Choroid plexus epithelial cell (primary cell): ENCODE measurements at regions not wholly inside any gene's neighbourhood (a gene's known extent, or its start where the extent isn't known, plus 50 kb on each side); places are given as distances from the start of the nearest gene placed in this dataset.
"Not testable (repeated sequence)": the region's sequence is repeated elsewhere in the genome, so short reads cannot be mapped to it uniquely, and the experiment has no call there.

ENCODE experiments used
- DNase-seq: peaks from one replicate; pipeline ENCODE4 v3.0.0-alpha.2; 2010; ENCODE audit warnings: low read depth
- H3K4me3 ChIP-seq: 2 replicates; pipeline ENCODE4 v1.5.1; 2011; ENCODE audit warnings: low read depth, mild to moderate bottlenecking, control low read depth, low read length, moderate library complexity
- TF ChIP-seq, protein P1 (sequence below): conservative IDR thresholded peaks from 2 replicates; pipeline ENCODE4 v1.5.1; 2011; ENCODE audit warnings: low read depth, mild to moderate bottlenecking, control low read depth, inconsistent platforms, low read length, moderate library complexity

DNA sequence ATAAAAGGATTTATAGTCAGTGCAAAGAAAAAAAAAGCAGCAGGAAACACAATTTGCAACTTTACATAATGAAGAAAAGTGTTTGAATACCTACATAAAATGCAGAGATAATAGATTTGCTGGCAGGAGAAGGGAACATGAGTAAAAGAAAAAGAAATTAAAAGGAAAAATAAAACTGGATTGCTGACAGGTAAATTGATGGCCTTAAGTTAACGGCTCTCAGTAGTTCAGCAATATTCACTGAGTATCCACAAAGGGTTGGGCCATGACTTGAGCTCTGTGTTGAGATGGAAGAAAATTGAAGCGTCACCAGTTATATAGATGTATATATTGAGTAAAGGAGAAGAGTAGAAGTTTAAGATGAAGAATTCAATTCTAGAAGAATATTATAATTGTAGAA, 330.1 kb upstream of the VCX start:
- no peak overlapping the region for H3K4me3 ChIP-seq
- no peak for DNase-seq
- TF ChIP-seq, protein P1, sequence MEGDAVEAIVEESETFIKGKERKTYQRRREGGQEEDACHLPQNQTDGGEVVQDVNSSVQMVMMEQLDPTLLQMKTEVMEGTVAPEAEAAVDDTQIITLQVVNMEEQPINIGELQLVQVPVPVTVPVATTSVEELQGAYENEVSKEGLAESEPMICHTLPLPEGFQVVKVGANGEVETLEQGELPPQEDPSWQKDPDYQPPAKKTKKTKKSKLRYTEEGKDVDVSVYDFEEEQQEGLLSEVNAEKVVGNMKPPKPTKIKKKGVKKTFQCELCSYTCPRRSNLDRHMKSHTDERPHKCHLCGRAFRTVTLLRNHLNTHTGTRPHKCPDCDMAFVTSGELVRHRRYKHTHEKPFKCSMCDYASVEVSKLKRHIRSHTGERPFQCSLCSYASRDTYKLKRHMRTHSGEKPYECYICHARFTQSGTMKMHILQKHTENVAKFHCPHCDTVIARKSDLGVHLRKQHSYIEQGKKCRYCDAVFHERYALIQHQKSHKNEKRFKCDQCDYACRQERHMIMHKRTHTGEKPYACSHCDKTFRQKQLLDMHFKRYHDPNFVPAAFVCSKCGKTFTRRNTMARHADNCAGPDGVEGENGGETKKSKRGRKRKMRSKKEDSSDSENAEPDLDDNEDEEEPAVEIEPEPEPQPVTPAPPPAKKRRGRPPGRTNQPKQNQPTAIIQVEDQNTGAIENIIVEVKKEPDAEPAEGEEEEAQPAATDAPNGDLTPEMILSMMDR = no peak

DNA sequence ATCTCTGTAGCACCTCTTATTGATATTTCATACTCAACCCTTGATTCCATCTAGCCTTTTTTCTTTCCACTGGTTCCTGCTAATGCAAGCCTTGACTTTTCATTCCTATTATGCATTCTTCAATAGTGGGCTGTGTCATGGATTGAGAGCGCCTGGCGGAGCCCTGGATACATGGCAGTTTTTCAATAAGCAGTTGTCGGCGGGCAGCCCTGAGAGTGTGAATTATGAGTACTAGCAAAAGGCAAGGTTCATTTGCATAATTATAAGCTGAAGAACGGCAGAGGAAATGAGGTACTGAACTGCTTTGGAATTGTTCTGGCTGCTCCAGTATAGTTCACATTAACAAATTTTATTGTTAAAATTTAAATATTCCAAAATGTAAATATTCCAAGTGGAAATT, 339.7 kb upstream of the VCX start:
- no peak overlapping the region for H3K4me3 ChIP-seq
- DNase-seq = no peak
- TF ChIP-seq, protein P1 = no peak

DNA sequence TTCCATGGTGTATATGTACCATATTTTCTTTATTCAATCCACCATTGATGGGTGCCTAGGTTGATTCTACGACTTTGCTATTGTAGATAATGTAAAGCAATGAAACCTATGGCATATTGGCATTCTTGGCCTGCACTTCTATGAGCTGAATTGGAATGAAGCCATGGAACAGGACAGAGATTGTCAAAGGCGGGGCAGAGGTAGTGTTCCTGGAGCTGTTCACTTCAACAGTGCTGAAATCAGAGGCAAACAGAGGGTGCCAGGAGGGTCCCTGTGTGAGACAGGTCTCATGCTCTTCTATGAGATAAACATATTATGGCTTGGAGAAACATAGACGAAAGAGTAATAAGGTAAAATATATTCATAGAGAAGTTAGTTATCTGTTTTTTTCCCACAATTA, 342.6 kb upstream of the VCX start:
- TF ChIP-seq, protein P1 = no peak
- H3K4me3 ChIP-seq = no peak overlapping the region
- DNase-seq = no peak

DNA sequence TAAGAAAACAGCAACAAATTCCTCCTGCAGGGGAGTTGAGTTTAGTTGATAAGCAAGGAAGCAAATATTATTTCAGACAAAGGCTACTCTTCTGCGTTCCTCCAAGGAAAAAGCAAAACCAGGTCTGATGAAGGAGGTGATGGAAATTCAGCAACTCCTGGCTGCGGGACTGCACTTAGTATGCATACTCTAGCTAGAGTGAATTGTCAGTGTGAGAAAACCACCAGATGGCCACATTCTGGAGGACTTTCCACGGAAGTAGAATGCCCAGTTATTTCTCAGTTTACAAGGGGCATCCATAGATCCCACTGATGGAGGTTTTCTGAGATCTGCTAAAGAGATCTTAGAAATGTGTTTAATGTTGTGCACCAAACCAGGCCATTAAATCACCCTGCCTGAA, 338.6 kb upstream of the PUDP start:
- TF ChIP-seq, protein P1 = no peak

DNA sequence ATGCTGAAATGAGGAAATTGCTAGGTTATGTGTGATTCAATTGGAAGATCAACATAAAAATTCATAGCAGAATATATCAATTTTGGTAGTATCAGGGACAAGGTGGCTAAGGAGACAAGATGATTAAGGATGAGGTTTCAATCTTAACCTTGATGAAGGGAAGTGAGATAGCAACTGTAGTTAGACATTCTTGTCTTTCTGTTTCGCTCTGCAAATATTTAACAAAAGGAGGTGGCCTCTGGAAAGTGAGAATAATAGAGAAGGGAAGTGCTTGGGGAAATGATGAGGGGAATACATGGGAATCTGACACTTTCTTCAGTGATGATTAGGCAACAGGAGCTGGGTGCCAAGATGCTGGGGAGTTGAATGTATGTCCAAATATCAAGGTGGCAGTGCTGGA, 337.1 kb upstream of the PUDP start:
- DNase-seq = no peak
- TF ChIP-seq, protein P1 = no peak

More for the DNA sequence above, 338.6 kb upstream of the PUDP start:
- no peak for DNase-seq
- no peak overlapping the region for H3K4me3 ChIP-seq

DNA sequence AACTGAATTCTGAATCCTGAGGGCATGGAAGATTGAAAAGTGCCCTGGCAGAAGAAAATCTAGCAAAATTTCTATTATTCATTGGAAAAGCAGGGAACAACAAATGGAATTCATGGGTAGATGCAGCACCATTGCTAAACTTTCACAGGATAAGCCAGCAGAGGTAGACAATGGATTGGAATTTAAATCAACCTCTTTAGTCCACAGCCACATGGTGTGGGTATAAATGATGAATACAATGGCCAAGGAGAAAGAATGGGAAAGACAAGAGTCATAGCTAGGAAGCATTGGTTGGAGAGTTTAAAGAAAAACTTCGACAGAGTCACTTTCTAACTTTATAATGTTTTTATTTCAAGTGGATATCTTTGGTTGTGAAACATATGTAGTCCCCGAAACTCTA, 332.8 kb upstream of the PUDP start:
- H3K4me3 ChIP-seq = no peak overlapping the region
- TF ChIP-seq, protein P1 = no peak
- no peak for DNase-seq

More for the DNA sequence above, 337.1 kb upstream of the PUDP start:
- H3K4me3 ChIP-seq = no peak overlapping the region

DNA sequence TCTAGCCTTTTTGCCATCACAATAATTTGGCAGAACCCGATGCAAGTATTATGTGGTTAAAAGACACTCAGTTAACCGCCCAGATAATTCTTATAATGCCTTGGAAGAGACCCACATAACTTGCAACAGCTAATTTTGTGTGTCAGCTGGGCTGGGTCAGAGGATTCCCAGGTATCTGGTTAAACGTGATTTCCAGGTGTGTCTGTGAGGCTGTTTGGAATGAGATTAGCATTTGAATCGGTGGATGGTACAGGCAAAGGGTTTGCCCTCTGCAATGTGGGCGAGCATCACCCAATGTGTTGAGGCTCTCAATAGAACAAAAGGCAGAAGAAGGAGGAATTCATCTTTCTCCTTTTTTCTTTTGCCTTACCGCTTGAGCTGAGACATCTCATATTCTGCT, 314.2 kb upstream of the PUDP start:
- no peak overlapping the region for H3K4me3 ChIP-seq
- no peak for DNase-seq
- TF ChIP-seq, protein P1 = no peak

DNA sequence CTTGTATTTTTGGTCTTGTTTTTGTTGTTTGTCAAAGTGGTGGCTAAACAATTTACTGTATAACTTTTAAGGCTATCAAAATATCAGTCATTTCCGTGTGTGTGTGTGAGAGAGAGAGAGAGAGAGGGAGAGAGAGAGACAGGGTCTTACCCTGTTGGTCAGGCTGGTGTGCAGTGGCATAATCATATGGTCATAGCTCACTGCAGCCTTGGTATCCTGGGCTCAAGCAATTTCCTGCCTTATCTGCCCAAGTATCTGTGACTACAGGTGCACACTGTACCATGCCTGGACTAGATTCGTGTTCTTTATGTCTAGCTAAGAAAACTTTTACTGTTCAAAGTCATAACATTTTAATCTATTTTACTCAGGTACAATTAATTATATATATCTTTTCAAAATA, 313.1 kb upstream of the PUDP start:
- not testable (repeated sequence) for H3K4me3 ChIP-seq, DNase-seq
